Activated CD8-positive, alpha-beta memory T cell treated with anti-CD3 and anti-CD28 coated beads for 48 hours (primary cell): ENCODE measurements at regions not wholly inside any gene's neighbourhood (a gene's known extent, or its start where the extent isn't known, plus 50 kb on each side); places are given as distances from the start of the nearest gene placed in this dataset.

Experiments used
- DNase-seq, 3 experiments: peaks; one replicate each; pipeline ENCODE4 v3.0.0-alpha.2; 2020; ENCODE audit warnings: low read depth in 2 of 3, low spot score in 2 of 3

- no peak for DNase-seq
These were observed 133.7 kb upstream of the EDNRA start for GRCh38 chr4:147347217-147347616.

- no peak for DNase-seq
These were observed 131.7 kb upstream of the EDNRA start for GRCh38 chr4:147349193-147349592.

- no peak for DNase-seq
These were observed 129.7 kb upstream of the EDNRA start for GRCh38 chr4:147351083-147351787.

- DNase-seq, result no peak
These were observed 126.7 kb upstream of the EDNRA start for GRCh38 chr4:147354237-147354636.

- DNase-seq, result no peak
These were observed 125.8 kb upstream of the EDNRA start for GRCh38 chr4:147355032-147355656.

- DNase-seq, result no peak
These were observed 125.0 kb upstream of the EDNRA start for GRCh38 chr4:147355847-147356246.

GRCh38 chr4:147360301-147360700 is 120.6 kb upstream of the EDNRA start:
- DNase-seq, result no peak

GRCh38 chr4:147361726-147362125 is 119.2 kb upstream of the EDNRA start:
- DNase-seq, result no peak

GRCh38 chr4:147362938-147363337 is 118.0 kb upstream of the EDNRA start:
- DNase-seq, result no peak

- DNase-seq, result no peak
These were observed 117.4 kb upstream of the EDNRA start for GRCh38 chr4:147363514-147363913.

GRCh38 chr4:147365396-147365795 is 115.5 kb upstream of the EDNRA start:
- no peak for DNase-seq

- no peak for DNase-seq
These were observed 114.7 kb upstream of the EDNRA start for GRCh38 chr4:147366164-147366563.

- no peak for DNase-seq
These were observed 113.0 kb upstream of the EDNRA start for GRCh38 chr4:147367891-147368290.

GRCh38 chr4:147368948-147369347 is 111.9 kb upstream of the EDNRA start:
- no peak for DNase-seq

GRCh38 chr4:147370473-147370872 is 110.4 kb upstream of the EDNRA start:
- DNase-seq, result no peak

- no peak for DNase-seq
These were observed 110.0 kb upstream of the EDNRA start for GRCh38 chr4:147370881-147371280.

- DNase-seq, result no peak
These were observed 109.2 kb upstream of the EDNRA start for GRCh38 chr4:147371661-147372060.

- DNase-seq, result no peak
These were observed 102.1 kb upstream of the EDNRA start for GRCh38 chr4:147378780-147379179.

GRCh38 chr4:147381749-147382148 is 99.1 kb upstream of the EDNRA start:
- no peak for DNase-seq

- DNase-seq, result no peak
These were observed 92.9 kb upstream of the EDNRA start for GRCh38 chr4:147388018-147388417.

- DNase-seq, result no peak
These were observed 84.8 kb upstream of the EDNRA start for GRCh38 chr4:147396105-147396504.

GRCh38 chr4:147398556-147398955 is 82.3 kb upstream of the EDNRA start:
- no peak for DNase-seq

GRCh38 chr4:147400721-147401120 is 80.2 kb upstream of the EDNRA start:
- DNase-seq, result no peak
